AML-193 (cell line): ENCODE measurements at regions not wholly inside any gene's neighbourhood (a gene's known extent, or its start where the extent isn't known, plus 50 kb on each side); places are given as distances from the start of the nearest gene placed in this dataset.
"Not testable (repeated sequence)": the region's sequence is repeated elsewhere in the genome, so short reads cannot be mapped to it uniquely, and the experiment has no call there.

Experiments
- DNase-seq, 2 experiments: peaks; one replicate each; lab custom pipeline; 2025; lab: John Stamatoyannopoulos, UW

DNA sequence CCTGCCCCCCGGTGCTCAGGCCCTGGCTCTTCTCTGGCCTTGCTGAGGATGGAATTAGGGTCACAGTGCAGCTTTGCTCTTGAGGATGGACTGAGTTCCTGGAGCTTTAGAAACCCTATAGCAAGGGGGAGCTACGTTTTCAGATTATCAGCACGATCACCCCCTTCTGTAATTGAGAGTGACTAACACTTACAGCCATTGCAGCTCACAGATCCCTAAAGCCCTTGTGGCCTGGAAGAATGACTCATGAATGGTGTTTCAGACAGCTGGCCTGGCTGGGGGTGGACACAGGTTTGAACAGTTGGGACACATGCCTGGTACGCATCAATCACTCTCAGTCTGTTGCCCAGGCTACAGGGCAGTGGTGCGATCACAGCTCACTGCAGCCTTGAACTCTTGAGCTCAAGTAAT lies 79.7 kb upstream of the IGFBP5 start:
- no peak for DNase-seq

DNA sequence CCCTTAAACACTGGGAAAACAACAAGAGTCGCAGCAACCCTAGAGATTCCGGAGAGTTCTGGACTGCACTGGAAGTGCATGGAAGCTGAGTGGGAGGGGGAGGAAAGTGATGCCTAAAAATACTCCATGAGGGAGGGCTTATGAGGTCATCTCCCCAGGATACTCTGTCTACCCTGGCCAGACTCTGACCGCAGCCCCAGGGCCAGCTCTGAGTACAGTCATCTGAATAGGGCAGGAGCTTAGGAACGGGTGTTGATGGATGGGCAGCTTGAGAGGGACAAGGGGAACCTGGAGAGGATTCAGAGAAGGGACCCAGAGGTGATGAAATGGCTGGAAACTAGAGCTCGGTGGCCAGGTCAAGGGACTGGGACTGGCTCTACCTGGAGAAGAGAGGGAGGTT lies 79.3 kb upstream of the IGFBP5 start:
- DNase-seq, result no peak

DNA sequence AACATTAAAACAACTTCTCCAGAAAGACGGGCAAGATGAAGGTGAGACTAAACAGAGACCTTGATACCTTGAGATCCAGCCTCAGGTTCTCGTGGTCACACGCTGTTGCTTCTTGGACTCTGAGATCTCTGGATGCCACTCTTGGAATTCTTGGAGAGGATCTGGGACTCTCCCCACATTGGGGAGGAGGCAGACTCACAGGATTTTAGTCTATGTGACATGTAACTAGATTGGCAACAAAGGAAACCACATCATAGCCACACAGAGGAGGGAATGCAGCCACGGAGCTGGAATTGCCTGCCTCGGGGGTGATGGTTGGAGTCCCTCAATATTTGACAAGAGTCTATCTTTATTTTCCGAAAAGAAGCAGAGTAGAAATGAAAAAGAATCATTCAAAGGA lies 78.8 kb upstream of the IGFBP5 start:
- DNase-seq, result no peak

DNA sequence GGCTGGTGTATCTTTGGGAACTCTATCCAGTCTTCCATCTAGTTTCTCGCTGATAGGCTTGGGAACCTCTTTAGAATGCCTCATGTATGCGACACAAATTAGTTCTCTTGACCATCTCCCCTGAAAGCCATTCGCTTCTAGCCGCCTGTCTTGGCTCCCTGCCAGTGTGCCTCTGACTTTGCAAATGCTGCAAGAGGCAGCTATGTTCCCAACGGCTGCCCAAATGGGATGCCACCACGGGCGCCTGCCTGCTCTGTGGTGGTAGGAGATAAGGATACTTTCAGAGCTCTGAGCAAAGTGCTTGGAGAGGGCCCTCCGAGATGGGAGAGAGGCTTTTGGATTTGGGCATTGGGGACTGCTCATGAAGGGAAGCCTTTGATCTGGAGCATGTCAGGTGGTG lies 77.7 kb upstream of the IGFBP5 start:
- DNase-seq, result no peak

DNA sequence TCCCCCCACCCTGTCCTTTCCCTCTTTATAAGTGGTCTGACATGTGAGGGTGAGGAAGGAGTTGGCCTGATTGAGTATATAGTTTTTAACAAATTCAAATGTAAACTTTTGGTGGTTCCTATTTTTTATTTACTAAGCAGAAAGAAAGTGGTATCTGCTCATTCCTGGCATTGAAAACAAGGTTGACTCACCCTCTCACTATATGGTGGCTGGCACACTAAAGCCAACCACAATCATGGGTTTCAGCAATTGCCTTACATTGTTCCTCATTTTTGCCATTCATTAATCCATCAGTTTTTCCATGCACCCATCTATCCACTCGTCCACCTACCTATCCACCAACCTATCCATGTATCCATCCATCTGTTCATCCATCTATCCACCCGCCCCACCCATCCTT lies 75.4 kb upstream of the IGFBP5 start:
- DNase-seq, result no peak

DNA sequence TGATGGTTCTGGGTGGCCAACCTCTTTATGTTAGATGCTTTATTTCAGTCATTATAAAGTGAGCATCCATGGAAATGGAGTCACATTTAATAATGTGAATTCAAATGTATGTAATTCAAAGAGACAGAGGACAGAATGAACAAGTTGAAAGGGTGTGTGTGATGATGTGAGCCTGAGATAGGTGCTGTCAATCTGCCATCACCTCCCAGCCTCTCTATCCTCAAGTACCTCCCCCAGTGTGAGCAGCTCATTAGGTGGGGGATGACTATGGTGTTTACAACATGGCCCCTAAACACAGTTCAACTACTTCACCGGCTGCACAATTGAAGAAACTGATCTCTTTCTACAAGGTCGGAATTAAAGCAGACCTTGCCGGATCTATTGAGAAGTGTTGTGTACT lies 74.7 kb upstream of the IGFBP5 start:
- DNase-seq, result no peak

DNA sequence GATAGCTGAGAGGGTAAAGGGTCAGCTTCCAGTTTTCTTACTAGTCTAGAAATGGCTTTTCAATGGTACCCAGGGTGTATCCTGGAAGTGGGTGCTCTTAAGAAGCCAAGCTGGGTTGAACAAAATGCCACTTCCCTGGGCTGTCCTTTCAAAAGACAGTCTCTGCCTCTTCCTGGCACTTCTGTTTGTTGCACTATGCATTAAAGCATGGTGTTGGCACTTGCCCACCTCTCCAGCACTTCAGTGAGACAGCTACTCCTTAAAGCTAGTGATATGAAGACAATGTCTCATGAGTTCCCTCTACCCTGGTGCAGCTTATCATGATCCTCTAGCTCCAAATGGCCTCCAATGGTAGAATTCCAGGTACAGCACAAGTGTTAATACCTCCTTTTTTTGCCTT lies 74.3 kb upstream of the IGFBP5 start:
- DNase-seq, result no peak

DNA sequence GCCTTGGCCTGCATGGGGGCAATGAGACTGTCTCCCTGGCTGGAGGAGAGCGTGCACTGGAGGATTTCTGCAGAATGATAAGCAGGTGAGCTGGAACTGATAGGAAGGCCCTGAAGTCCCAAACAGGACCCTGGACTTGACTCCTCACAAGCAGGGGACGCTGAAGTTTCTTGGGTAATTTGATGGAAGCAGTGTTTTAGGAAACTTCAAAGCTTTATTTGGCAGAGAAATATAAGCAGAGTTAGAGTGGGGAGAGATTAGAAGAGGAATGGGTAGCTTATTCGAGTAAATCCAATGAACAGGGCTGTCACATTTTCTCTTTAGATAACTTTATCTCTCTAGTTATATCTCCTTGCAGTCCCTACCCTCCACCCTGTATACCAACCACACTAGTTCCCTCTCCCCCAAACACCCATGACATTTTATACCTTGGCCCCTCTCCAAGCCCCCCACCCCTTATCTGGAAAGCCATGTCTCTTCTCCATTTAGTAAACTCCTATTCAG lies 73.6 kb upstream of the IGFBP5 start:
- DNase-seq, result no peak

DNA sequence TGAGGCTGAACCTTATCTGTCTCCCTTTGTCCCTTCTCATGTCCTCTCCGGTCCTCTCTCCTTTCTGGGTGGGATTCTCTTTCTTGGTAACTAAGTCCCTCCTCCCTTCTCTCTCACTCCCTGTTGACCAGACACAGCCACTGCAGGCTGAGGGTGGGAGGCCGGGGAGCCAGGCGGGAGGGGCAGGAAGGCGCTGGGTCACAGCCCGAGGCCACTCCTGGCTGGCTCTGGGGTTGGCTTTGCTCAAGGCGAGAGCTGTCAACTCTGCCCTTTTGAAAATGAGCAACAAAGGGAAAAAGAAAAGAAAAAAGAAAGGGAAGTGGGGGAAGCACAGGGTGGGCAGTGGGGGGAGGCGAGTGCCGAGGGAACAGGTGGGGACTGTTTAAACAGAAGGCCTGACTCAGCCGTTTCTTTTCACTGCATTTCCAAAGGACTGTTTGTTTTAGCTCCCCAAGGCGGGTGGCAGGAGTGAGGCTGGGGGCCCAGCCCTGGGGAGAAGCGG lies 70.5 kb upstream of the IGFBP5 start:
- no peak for DNase-seq

DNA sequence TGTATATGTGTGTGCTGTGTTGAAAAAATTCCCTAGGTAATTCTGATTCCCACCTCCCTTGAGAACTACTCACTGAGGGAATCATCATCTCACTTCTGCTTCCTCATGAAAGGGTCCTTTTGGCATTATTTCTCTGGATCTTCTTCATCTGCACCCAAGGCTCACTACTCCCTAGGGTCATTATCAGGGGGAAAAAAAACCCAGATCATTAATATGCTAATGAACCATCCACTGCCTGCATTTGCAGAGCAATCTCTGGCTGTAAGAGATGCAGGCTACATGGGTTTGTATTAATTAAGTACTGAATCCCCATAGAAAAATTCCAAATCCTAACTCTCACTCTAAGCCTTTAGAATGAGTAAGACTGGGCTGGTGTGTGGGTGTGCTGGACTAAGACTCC lies 68.0 kb upstream of the IGFBP5 start:
- no peak for DNase-seq

DNA sequence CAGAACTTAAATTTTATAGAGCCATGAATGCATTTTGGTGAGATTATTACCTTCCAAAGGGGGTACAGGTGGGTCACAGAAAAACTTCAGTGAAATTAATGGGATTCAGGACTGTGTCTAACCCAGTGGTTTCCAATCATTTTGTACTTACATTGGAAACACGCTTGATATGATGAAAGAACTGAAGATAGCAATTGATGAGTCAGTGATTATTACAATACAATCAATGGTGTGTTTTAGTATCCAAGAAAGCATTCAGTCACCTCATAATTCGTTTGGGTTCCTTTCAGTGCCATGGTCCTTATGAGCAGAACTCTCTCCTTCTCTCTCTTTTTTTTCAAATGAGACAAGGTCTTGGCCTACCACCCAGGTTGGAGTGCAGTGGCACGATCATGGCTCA lies 66.5 kb upstream of the IGFBP5 start:
- DNase-seq, result no peak

DNA sequence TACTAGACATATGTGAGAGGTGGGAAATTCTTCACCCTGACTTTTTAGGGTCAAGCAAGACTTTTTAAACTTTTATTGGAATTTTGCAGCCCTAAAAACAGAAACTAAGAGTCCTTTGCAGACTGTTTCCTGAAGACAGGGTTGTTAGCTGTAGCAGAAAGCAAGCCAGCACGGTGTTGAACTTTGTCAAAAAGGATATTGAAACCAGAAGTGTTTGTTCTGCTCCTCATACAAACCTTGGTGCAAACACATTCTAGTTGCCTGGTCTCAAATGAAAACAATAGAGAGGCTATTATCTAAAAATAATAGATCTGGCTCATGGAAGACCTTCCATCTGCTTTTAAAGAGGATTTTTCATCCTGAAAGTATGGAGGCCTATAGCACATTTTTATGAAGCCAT lies 65.8 kb upstream of the IGFBP5 start:
- DNase-seq, result no peak

DNA sequence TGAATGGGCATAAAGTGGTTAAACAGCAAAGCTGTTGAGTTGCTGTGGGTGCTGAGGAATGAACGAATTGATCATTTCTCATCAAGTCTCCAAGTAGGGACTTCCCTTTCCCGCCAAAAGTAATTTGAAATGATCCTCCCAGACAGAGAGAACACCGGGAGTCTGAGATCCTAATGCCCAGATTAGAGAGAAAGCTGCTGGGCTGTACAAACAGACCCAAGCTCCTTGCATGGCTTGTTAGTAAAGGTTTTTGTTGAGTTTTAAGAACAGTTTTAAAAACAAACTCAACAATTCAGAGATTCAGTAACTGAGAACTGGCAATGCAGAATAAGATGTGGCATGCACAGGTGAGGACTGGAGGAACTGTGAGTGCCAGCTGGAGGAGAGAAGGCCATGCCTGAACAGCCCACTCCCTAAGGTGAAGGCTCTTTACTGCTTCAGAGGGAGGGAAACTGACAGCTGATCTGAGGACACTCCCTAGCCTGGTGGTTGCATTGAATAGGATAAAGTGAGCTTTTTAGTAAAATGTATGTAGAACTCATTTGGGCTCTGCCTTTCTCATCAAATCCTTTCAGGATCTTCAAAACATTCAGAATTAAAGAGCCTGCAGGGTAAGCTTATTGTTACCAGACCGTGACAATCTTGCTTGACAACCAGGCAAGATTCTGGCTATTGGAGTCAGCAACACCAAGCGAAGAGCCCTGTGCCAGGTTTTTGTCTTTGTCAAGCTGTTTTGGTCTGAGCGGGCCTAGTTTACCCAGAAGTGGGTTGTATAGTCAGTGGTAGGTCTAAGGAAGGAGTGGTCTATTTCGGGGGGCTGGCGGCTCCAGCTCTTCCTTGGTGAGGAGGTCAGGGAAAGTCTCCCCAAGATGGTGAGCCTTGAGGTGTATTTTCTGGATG lies 63.2 kb upstream of the IGFBP5 start:
- no peak for DNase-seq

DNA sequence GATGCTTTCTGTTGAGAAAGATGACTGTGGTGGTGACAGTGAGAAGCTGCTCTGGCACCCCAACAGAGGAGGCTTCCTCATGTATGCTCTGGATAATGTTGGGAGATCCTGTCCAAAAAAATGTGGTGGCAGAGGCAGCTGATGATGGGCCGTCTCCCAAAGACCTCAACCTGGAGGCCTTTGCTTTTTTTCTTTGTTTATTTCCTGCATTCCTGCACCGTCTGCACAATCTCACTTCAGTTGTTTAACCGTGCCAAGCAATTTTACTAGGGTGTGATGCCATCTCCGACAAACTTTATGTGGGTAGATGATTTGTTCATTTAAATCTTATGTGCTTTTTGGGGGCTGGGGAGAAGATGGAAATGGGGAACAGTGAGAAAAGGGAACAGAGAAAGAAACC lies 62.2 kb upstream of the IGFBP5 start:
- no peak for DNase-seq

DNA sequence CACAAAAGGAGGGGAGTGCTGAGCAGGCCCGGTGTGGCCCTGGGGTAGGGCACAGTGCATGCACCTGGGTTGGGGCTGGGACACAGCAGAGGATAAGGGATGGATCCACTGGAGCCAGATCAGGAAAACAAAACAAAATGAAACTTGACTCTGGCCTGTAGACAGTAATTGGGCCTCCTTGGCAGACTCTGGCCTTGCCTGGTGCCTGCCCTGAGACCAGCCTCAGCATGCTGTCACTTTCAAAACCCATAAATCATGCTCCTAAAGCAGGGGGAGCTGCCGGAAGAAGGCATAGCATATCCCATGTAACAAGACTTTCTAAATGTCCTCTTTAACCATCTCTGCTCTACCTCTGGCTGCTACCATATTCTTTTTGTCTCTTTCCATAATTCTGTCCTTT lies 61.1 kb upstream of the IGFBP5 start:
- DNase-seq, result no peak

DNA sequence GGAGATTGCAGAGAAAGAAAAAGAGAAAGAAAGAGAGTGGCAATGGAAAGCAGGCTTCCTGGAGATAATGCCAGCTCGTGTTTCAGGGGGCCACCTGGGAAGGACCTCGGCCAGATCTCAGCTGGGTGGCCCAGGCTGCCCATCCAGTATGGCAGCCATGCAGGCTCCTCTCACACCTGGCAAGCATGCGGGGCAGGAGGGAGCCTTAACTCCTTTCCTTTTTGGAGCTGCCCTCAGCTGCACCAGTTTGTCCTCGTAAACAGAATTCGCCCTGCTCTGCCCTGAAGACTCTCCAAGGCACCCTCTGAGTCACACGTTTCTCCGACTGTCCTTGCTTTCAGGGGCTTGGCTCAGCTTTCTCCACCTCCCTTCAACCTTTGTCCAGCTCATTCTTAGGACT lies 59.5 kb upstream of the IGFBP5 start:
- DNase-seq, result no peak

DNA sequence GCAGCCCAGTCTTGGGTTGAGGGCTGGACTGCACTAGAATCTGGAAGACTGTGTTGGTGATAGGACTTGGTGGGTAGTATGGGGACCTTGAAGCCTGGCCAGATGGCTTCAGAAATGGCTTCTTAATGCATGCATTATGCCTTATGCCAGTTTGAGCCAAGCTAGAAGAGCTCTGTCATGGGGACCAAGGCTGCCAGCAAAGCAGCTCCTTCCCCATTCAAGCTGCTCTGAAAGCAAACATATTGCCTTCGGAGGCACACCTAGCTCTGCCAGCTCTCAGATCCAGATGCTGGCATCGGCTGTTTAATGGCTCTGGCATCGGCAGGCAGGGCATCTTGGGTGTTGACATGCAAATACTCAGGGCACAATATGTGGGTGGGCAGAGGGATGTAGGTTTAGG lies 59.0 kb upstream of the IGFBP5 start:
- DNase-seq, result no peak

DNA sequence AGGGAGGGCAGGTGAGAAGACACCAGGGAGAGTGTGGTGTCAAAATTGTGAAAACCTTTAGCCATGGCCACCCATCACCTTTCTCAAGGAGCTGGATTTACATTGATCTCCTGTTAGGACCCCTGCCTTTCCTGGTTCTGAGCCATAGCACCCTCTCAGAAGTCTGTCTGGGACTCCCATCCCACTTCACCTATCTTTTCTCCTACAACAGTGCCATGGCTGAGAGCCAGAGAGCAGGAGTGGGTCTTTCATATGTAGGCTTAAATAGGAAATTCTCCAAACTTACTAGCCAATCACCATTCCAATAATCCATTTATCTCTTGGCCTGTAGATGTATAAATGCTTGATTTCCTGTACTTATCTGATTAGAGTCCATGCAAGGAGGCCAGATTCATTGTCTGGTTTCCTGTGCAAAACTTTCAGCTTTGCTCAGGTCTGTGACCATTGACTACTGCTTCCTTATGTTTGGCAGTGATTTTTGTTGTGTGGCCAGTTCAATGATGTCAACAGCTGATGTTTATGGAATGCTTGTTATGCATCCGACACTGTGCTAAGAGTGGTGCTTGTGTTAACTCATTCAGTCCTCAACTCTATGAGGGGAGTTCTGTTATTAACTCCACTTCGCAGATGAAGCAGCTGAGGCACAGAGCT lies 57.6 kb upstream of the IGFBP5 start:
- DNase-seq, result no peak

DNA sequence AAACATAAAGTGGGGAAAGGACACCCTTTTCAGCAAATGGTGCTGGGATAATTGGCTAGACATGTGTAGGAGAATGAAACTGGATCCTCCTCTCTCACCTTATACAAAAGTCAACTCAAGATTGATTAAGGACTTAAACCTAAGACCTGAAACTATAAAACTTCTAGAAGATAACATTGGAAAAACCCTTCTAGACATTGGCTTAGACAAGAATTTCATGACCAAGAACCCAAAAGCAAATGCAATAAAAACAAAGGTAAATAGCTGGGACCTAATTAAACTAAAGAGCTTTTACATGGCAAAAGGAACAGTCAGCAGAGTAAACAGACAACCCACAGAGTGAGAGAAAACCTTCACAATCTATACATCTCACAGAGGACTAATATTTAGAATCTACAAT lies 55.4 kb upstream of the IGFBP5 start:
- DNase-seq, result not testable (repeated sequence)

DNA sequence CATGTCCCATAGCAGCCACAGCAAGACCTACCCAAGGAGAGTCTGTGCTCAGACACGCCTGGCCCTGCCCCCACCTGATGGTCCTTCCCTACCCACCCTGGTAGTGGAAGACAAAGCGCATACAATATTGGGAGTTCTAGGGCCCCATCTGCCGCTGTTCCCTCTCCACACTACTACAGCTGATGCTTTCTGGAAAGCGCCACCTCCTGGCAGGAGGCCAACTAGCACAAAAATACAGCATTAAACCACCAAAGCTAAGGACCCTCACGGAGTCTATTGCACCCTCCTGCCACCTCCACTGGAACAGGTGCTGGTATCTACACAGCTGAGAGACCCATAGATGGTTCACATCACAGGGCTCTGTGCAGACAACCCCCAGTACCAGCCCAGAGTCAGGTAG lies 50.9 kb upstream of the IGFBP5 start:
- not testable (repeated sequence) for DNase-seq

DNA sequence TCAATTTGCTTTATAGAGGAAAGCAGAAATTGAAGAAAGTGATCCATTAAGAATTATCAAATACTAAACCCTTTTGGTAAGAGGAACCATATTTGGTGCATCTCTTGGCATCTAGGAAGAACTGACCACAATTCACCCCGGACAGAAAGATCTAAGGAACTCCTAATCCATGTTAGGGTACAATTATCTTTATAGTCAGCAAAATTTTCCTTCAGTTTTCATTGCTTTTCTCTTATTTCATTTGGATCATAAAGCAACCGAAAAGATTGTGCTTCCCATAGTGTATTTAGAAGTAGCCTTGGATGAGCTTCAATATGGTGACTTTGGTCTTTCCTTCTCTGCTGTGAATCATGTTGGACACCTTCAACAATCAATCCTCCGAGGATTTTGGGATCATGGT lies 50.1 kb upstream of the IGFBP5 start:
- DNase-seq, result no peak
